C4-2B (cell line): ENCODE measurements at regions not wholly inside any gene's neighbourhood (a gene's known extent, or its start where the extent isn't known, plus 50 kb on each side); places are given as distances from the start of the nearest gene placed in this dataset.

ENCODE experiments used
- ZFX ChIP-seq: fragments of 450-650 bp; IDR thresholded peaks from 2 replicates; pipeline ENCODE4 v1.6.1; 2017
- TF ChIP-seq, protein P1 (sequence below): fragments of 450-650 bp; conservative IDR thresholded peaks from 2 replicates; pipeline ENCODE4 v1.5.1; 2017; ENCODE audit warnings: mild to moderate bottlenecking

DNA sequence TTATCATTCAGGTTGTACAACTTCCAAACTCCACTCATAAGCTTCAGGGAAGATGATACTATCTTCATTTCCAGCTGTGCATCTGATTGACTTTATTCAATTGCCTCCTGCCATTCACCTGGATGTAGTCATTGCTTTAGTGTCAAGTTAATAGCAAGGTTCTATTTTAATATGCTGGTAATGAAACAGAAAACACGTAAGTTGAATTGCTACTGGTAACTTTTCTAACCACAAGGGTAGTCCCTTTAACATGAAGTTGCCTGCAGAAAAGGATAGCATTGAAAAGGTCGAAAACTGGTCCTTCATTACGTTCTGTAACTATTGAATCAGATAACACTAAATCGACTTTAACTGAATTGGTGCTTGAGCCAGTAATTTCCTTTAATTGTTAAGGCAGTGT lies 459.4 kb upstream of the CDH6 start:
- TF ChIP-seq, protein P1, sequence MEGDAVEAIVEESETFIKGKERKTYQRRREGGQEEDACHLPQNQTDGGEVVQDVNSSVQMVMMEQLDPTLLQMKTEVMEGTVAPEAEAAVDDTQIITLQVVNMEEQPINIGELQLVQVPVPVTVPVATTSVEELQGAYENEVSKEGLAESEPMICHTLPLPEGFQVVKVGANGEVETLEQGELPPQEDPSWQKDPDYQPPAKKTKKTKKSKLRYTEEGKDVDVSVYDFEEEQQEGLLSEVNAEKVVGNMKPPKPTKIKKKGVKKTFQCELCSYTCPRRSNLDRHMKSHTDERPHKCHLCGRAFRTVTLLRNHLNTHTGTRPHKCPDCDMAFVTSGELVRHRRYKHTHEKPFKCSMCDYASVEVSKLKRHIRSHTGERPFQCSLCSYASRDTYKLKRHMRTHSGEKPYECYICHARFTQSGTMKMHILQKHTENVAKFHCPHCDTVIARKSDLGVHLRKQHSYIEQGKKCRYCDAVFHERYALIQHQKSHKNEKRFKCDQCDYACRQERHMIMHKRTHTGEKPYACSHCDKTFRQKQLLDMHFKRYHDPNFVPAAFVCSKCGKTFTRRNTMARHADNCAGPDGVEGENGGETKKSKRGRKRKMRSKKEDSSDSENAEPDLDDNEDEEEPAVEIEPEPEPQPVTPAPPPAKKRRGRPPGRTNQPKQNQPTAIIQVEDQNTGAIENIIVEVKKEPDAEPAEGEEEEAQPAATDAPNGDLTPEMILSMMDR: no peak
- TF ChIP-seq ZFX: no peak
